Mammary epithelial cell (primary cell): ENCODE measurements at regions not wholly inside any gene's neighbourhood (a gene's known extent, or its start where the extent isn't known, plus 50 kb on each side); places are given as distances from the start of the nearest gene placed in this dataset.

Experiments
- CTCF ChIP-seq, 2 donors: IDR thresholded peaks in 1 of 2; conservative IDR thresholded peaks in 1 of 2; 2 replicates each; pipeline ENCODE4 v1.5.1; 2011 to 2012; ENCODE audit warnings: inconsistent platforms in 2 of 2, low read length in 2 of 2, mild to moderate bottlenecking in 2 of 2, control low read depth in 1 of 2, low read depth in 1 of 2; ENCODE audit not compliant: insufficient read depth in 1 of 2; ENCODE audit errors: extremely low read depth in 1 of 2
- EZH2 ChIP-seq: IDR thresholded peaks from 2 replicates; pipeline ENCODE4 v1.6.1; 2012; ENCODE audit warnings: low read length, inconsistent platforms, borderline replicate concordance

- TF ChIP-seq CTCF (conservative IDR thresholded peaks at IDR 0.05 in 1 of 2, IDR thresholded peaks at IDR 0.05 in 1 of 2; ENCODE audit: extremely low read depth in 1 of 2, insufficient read depth in 1 of 2, low read depth in 1 of 2, low read length in 2 of 2) = no peak
- TF ChIP-seq EZH2 = no peak
These were observed 325.2 kb upstream of the POGK start for GRCh38 chr1:166514067-166514466.
